H4 (cell line): ENCODE measurements at regions not wholly inside any gene's neighbourhood (a gene's known extent, or its start where the extent isn't known, plus 50 kb on each side); places are given as distances from the start of the nearest gene placed in this dataset.

Experiments used
- DNase-seq: peaks from one replicate; pipeline ENCODE4 v3.0.0-alpha.2; 2015; ENCODE audit warnings: low spot score

DNA sequence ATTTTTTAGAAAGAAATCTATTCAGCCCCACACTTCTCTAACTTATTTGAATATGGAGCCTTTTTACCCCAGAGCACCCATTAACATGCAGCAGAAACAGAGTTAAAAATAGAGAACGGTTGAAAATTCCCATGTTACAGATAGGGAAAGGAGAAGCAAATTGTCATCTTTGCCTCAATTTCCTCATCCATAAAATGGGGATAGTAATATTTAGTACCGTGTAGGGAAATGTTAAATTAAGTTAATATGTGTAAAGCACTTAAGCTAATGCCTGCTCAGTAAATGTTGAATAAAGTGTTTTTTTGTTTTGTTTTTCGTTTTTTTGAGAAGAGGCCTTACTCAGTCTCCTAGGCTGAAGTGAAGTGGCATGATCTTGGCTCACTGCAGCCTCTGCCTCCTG, 50.3 kb downstream of the NAV1 start:
- DNase-seq = no peak

DNA sequence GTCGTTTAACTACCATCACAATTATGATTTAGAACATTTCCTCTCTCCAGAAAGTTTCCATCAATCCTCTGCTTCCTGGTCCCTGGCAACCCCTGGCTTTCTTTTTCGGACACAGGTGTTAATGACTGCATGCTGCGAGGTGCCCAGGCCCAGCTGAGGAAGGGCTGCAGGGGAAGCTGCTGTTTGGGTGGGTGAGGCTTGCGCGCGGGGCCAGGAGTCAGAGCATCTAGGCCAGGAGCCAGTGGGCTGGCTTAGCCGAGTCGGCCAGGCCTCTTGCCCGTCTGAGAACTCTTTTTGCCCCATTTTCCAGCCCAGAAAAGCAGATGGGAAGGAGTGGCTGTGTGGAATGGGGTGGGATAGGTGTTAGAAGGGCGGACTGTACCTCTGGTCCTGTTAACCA, 51.5 kb downstream of the NAV1 start:
- no peak for DNase-seq

DNA sequence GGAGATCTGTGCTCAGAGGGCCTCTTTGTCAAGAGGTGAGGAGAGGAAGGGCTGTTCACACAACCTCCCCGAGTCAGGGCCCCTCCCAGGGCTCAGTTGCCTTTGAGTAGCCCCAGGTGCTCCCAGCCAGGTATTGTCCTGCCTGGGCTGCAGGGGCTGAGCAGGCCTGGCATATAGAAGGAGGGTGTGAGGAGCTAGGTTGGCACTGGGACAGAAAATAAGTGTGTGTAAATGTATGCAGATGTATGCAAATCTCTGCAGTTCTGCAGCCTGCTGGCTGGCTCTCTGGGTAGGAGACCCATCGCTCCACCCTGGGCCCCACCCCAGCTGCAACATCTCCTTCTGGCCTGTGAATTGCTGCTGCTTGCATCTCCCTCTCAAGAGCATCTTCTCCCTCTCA, 52.4 kb downstream of the NAV1 start:
- no peak for DNase-seq

GRCh38 chr1:201591981-201592380, 53.1 kb downstream of the NAV1 start:
- DNase-seq = no peak

DNA sequence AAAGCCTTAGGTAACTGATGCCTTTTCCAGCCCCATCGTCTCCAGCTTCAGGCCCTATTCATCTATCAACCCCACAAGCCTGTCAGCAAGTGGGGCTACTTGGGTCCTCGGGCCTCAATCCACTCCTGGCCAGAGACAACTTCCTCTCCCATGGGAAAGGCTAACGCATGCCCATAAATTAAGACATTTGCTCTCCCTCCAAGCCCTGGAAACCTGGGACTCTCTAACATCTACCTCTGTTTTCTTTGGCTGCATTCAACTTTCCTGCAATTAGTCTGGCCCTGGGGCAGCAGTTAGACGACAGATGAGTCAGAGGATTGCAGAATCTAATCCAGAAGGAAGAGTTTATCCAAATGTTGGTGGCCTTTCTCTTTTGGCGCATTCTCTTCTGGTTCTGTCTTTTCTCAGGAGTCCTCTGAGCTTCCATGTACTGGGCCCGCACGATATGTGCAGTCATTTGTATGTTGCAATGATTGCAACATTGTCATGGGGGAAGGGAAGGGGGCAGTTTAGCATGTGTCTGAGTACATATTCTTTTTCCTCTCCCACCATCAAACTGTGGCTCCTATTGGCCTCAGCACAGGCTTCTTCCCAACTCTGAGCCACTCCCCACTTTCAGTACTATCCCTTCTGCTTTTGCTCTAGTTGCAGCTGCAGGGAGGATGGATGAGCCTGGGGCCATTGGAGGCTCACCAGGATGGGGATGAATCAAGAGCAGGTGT, 54.4 kb downstream of the NAV1 start:
- peak; percentile 91 for DNase-seq

DNA sequence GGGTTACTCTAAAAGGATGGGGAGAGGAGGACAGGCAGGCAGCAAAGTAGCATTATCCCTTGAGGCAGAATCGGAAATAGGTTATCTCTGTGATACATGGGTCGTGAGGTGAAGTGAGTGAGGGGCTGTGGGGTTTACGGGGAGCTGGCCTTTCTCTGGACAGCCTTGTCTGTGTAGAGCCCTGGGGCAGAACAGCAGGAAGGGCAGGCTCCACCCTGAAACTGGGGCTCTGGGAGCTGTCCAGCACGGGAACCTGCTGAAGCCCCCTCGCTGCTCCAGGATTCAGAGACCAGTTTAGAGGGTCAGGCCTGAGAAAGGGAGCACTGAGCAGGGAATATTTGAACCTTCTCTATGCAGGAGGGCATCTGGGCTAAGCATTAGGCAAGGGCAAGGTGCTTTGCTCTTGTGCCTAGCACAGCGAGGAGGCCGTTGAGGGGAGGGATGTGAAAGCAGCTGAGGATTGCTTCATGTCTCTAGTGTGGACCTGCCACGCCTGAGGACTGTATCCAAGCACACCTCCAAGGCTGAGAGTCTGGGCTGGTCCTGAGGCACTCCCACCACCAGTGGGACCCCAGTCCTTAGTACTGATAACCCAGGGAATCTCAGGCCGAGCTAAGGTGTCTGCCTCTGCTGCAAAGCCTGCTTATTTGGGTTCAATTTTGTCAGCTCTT, 55.8 kb downstream of the NAV1 start:
- DNase-seq = no peak

DNA sequence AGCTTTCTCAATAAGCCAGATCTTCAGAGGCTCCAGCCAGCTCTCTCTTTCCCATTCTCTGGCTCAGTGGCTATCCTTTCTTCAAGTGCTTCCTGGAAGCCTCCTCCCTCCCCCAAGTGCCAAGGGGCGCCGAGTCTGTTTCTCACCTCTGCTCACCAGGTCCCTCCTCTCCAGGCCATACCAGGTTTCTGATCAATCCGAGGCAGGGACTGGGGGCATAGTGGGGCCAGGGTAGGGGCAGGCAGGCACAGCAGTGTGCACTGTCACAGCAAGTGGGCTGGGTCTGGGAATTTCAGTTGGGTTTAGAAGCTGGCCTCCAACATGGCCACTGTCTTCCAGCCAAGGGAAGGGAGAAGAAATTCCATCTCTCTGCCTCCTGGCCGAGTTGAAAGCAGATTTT, 56.5 kb downstream of the NAV1 start:
- DNase-seq = no peak

GRCh38 chr1:201596101-201596868, 57.4 kb downstream of the NAV1 start:
- DNase-seq = no peak

GRCh38 chr1:201597551-201598230, 58.8 kb downstream of the NAV1 start:
- no peak for DNase-seq

DNA sequence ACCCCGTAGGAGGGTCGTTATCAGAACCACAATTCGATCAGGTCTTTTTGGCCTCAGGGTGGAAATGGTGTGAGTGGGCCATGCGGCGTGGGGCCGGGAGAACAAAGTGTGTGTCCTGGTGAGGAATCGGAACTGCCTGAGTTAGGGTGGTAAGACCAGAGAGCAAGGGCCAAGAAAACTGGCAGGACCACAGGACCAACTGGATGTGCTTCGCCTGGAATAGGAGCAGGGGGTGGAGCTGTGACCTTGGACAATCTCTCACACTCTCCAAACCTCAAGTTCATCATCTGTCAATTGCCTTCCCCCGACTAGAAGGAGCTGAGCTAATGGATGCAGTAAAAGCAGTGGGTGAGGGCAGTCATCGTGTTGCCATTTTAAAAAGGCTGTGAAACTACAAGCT, 59.5 kb downstream of the NAV1 start:
- no peak for DNase-seq

GRCh38 chr1:201598973-201599372, 60.0 kb downstream of the NAV1 start:
- no peak for DNase-seq

DNA sequence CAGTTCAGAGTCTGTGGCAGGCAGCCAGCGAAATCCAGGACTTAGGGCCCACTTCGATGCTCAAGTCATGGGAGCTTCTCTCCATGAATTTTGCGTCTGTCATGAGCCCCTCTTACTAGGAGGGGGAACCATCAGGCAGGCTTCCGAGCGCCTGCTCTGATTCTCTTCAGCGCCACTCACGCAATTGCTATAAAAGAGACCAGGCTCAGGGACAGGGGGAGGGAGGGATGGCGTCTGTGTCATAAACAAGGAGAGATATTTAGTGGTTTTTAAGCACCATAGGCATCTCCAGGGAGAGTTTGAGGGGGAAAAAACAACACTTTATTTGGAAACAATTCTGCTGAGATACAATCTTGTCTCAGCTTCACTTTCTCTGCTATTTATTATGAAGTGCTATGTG, 60.6 kb downstream of the NAV1 start:
- peak; percentile 44 for DNase-seq

DNA sequence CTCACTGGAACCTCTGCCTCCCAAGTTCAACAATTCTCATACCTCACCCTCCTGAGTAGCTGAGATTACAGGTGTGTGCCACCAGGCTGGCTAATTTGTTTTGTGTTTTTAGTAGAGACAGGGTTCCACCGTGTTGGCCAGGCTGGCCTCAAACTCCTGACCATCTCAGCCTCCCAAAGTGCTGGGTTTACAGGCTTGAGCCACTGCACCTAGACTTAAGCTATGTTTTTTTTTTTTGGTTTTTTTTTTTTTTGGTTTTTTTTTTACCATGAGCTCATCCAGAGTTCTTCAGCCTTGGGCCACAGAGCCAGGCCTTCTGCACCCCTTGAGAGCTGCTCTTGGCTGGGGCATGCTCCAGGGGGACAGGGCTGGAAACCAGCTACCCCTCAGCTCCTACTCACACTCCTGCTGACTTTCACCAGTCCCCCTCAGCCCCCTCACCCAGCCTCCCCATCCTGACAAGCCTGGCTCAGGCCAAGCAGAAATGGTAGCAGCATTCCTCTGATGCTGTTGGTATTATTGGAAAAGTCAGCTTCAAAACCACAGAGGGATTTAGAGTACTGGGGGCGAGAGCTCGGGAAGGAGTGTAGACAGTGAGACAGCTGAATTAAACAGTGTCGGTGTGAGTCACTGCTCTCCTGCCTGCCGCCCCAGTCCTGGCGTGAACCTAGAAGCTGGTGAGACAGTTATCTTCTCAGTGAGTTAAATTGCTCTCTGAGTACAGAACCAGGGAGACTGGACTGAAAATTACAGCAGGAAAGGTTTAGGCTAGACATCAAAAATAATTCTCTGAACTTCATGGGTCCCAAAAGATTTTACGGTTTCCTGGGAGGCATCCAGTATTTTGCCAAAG, 63.7 kb downstream of the NAV1 start:
- peak; percentile 97 for DNase-seq

DNA sequence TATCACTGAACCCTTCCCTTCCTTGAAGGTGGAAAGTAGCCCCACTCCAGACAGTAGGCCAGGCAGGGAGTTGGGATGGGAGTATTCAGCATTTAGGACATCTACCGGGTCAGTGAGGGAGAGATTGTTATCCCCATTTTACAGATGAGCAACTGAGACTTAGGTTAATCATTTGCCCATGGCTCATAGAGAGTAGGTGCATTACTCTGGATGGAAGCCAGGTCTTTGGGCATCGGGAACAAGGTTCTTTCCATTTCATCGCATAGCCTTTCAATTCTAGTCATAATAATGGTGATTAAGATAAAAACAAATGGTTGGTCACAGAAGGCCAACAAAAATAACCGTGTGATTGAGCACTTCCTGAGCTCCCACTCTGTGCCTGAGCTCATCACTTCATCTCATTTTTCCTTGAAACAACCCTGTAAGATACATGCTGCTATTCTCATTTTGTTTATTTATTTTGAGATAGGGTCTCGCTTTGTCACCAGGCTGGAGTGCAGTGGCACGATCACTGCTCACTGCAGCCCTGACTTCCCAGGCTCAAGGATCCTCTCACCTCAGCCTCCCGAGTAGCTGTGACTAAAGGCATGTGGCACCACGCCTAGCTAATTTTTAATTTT, 64.8 kb downstream of the NAV1 start:
- DNase-seq = peak; percentile 82

DNA sequence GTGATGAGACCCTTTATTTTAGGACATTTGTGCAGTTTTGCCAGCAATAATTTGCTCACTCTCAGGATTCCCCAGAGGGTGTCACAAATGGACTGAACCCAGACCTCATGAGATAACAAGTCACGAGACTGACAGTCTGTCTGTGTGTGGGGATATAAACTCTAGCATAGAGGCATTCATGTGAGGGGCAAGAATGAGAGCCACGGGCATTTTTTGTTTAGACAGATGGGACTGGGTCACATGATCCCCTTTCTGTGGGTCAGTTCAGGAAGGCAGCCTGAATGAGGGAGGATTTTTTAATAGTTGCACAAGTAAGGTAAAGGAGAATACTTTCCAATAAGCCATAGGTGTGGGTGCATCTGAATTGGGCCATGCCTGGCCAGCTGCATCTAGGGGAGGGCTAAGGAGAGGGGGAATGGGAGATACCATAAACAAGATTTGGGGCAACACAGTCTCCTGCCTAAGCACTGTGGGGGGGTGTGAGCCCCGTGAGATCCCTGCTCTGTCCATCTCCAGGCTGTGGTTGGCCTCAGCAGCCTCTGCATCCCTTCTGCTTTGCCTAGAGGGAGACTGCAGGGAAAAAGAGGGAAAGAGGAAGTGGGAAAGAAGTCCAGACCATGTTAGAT, 66.6 kb downstream of the NAV1 start:
- DNase-seq = no peak

DNA sequence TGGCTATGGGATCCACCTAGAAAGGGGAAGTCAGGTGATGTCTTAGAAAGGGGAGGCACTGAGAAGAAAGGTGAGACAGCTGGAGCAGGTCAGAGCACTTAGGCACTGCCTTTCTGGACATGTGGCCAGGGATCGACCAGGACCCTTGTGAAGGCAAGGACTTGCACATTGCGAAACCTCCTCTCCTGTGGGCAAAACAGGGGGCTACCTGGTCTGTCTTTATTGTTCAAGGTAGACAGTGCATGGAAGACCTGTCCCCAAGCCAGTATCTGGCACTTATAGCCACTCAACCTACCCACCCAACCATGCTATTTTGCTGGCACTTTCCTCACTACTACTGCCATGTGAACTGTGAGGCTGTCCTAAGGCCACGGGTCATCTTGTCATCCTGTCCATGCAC, 67.2 kb downstream of the NAV1 start:
- no peak for DNase-seq

- DNase-seq = no peak
Measured at GRCh38 chr1:201606623-201607022, 67.7 kb downstream of the NAV1 start.

DNA sequence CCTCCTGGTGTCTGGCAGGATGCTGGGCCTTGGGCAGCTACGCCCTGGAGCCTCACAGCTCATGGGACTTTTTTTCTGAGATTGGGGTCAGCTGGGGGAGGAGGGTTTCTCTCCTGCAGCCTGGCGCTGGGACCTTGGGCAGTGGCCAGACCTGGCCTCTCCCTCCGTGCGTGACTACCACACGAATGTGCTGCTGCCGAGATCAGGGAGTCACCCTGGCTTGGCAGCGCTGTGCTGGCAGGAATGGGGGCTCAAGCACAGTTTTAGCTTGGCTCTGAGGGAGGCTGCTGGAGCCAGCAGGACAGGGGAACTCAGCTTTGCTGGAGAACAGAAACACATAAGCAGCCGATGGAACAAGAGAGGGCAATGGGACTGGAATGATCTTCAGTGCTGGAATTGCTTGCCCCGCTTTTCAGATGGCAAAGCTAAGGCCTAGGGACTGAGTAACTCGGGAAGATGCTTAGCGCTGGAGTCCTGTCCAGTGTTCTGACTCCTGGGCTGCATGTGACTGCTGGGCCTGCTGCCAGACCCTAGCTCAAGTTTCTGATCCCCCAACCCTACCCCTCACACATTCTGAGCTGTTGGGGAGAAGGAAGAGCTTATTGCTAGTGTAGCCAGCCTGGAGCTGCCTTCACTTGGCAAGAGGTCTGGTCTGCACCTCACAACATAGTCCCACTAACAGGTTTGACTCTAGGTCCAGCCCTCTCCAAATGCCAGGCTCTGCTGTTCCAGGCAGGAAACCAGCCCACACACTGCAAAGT, 69.9 kb downstream of the NAV1 start:
- DNase-seq = no peak

- DNase-seq = no peak
Measured at GRCh38 chr1:201609661-201610318, 70.9 kb downstream of the NAV1 start.
